C4-2B (cell line): ENCODE measurements at regions not wholly inside any gene's neighbourhood (a gene's known extent, or its start where the extent isn't known, plus 50 kb on each side); places are given as distances from the start of the nearest gene placed in this dataset.

Experiments
- ZFX ChIP-seq: fragments of 450-650 bp; IDR thresholded peaks from 2 replicates; pipeline ENCODE4 v1.6.1; 2017
- TF ChIP-seq, protein P1 (sequence below): fragments of 450-650 bp; conservative IDR thresholded peaks from 2 replicates; pipeline ENCODE4 v1.5.1; 2017; ENCODE audit warnings: mild to moderate bottlenecking

DNA sequence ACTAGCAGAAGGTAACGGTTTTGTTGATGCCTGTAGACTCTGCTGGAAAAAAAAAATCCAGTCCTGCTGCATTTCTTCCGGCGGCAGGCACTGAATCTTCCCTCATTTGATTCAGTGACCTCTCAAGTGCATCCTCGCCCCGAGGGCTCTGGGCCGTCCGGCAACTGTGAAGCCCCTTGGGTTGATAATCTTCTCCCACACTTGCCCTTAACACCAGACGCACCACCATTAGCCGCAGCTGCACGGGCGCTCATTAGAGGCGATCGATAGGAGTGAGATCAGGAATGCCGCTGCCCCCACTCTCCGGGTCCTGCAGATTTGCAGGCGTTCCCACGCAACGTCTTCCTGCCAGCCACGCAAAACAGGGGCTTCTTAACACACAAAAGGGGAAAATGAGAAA is 200.0 kb upstream of the MKI67 start:
- TF ChIP-seq, protein P1, sequence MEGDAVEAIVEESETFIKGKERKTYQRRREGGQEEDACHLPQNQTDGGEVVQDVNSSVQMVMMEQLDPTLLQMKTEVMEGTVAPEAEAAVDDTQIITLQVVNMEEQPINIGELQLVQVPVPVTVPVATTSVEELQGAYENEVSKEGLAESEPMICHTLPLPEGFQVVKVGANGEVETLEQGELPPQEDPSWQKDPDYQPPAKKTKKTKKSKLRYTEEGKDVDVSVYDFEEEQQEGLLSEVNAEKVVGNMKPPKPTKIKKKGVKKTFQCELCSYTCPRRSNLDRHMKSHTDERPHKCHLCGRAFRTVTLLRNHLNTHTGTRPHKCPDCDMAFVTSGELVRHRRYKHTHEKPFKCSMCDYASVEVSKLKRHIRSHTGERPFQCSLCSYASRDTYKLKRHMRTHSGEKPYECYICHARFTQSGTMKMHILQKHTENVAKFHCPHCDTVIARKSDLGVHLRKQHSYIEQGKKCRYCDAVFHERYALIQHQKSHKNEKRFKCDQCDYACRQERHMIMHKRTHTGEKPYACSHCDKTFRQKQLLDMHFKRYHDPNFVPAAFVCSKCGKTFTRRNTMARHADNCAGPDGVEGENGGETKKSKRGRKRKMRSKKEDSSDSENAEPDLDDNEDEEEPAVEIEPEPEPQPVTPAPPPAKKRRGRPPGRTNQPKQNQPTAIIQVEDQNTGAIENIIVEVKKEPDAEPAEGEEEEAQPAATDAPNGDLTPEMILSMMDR, result no peak
- no peak for TF ChIP-seq ZFX
